ENCODE measurements at regions not wholly inside any gene's neighbourhood (a gene's known extent, or its start where the extent isn't known, plus 50 kb on each side); places are given as distances from the start of the nearest gene placed in this dataset.

DNA sequence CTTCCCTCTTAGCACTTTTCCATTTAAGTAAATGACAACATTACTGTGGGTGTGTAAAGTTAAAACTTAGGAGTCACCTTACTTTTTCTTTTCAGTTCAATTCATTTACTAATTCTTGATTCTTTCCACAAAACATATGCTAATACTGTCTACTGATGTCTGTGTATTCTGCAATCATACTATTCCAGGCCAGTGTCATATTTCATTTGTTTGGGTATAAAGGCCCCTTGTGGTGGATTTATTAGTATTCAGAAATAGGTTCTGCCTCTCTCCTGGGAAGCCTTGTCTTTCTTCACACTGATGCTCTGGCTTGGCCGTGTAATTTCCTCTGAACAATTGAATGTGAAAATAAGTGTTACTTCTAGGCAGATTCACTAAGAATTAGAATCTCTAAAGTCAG, 621.9 kb upstream of the SPRY2 start (continued):
- TF ChIP-seq ETS1 (IDR thresholded peaks at IDR 0.05) = no peak
- TF ChIP-seq, protein P1, sequence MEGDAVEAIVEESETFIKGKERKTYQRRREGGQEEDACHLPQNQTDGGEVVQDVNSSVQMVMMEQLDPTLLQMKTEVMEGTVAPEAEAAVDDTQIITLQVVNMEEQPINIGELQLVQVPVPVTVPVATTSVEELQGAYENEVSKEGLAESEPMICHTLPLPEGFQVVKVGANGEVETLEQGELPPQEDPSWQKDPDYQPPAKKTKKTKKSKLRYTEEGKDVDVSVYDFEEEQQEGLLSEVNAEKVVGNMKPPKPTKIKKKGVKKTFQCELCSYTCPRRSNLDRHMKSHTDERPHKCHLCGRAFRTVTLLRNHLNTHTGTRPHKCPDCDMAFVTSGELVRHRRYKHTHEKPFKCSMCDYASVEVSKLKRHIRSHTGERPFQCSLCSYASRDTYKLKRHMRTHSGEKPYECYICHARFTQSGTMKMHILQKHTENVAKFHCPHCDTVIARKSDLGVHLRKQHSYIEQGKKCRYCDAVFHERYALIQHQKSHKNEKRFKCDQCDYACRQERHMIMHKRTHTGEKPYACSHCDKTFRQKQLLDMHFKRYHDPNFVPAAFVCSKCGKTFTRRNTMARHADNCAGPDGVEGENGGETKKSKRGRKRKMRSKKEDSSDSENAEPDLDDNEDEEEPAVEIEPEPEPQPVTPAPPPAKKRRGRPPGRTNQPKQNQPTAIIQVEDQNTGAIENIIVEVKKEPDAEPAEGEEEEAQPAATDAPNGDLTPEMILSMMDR (conservative IDR thresholded peaks at IDR 0.05; ENCODE audit: low read depth in 2 of 2) = no peak

DNA sequence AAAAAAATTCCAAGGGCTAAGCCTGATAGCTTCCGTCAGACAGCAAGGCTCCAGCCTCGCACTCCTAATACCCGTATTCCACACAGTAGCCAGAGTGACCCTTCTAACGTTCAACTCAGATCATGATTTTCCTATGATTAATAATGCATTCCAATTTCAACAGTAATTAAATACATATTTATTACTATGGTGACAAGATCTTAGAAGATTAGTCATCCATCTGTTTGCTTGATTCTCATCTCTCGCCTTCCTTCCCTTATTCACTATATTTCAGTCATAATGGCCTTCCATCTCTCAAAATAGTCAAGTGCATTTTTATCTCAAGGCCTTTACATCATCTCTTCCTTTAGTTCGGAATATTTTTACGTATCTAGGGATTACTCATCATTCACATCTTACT, 621.2 kb upstream of the SPRY2 start:
- Mint-ChIP-seq H3K27ac (no peak overlapping the region), H3K4me3 (no peak overlapping the region), H3K9me3 (no peaks in the 10 kb centered on the region), H3K4me1 (peaks cover 11% of the 10 kb centered on the region), H3K36me3 (ENCODE audit: low read depth) (no peaks in the 10 kb centered on the region), H3K27me3 (ENCODE audit: insufficient read depth, low read depth, poor library complexity) (no peaks in the 10 kb centered on the region)
- TF ChIP-seq, protein P1 (conservative IDR thresholded peaks at IDR 0.05; ENCODE audit: low read depth in 2 of 2) = no peak
- TF ChIP-seq CREB1 (CRISPR knock-in tag; IDR thresholded peaks at IDR 0.05; ENCODE audit: low read depth) = no peak
- TF ChIP-seq STAT1 (IDR thresholded peaks at IDR 0.05; ENCODE audit: unreplicated experiment) = no peak
- TF ChIP-seq ZNF114 (CRISPR knock-in tag; IDR thresholded peaks at IDR 0.05) = no peak
- TF ChIP-seq EZH2phosphoT487 (IDR thresholded peaks at IDR 0.05; ENCODE audit: unreplicated experiment) = no peak
- no peak for TF ChIP-seq EZH2 (IDR thresholded peaks at IDR 0.05; ENCODE audit: low read depth, unreplicated experiment)
- no peak for TF ChIP-seq ZNF331 (CRISPR knock-in tag; IDR thresholded peaks at IDR 0.05; ENCODE audit: low read depth)
- TF ChIP-seq ETS1 (IDR thresholded peaks at IDR 0.05) = no peak
- Histone ChIP-seq H3K79me2 (replicated peaks; ENCODE audit: insufficient read depth) (no peaks in the 10 kb centered on the region), H3K27ac (ENCODE audit: low read depth) (no peak overlapping the region), H3K4me3 (no peak overlapping the region), H4K20me1 (replicated peaks; ENCODE audit: insufficient read depth) (no peaks in the 10 kb centered on the region), H2AFZ (no peak overlapping the region), H3F3A (replicated peaks; ENCODE audit: low read depth) (no peaks in the 10 kb centered on the region), H3K4me1 (ENCODE audit: insufficient read depth) (peaks cover 13% of the 10 kb centered on the region), H3K4me2 (no peak overlapping the region), H3K36me3 (ENCODE audit: insufficient read depth) (no peaks in the 10 kb centered on the region), H3K27me3 (ENCODE audit: insufficient read depth) (no peaks in the 10 kb centered on the region), H3K9me2 (ENCODE audit: insufficient read depth) (no peaks in the 10 kb centered on the region)
- no peak for DNase-seq (ENCODE audit: low spot score)
- no peak for ATAC-seq
